Liver (tissue), 9 donors: ENCODE measurements at regions not wholly inside any gene's neighbourhood (a gene's known extent, or its start where the extent isn't known, plus 50 kb on each side); places are given as distances from the start of the nearest gene placed in this dataset. TPM values are rescaled to one million over a fixed set of nuclear protein-coding genes. Genes with fewer than 3 reads are reported as not detected.
A peak's percentile ranks its signal among the peaks of the same experiment; 100 is the strongest.

Experiments
- DNase-seq: peaks from one replicate; pipeline ENCODE4 v3.0.0-alpha.2; 2017; ENCODE audit warnings: low spot score
- H3K27ac ChIP-seq, 2 donors: one replicate each; pipeline ENCODE4 v1.7.0; 2013; ENCODE audit warnings: inconsistent platforms in 2 of 2, low read length in 2 of 2, control low read depth in 1 of 2, low read depth in 1 of 2, mild to moderate bottlenecking in 1 of 2
- H3K27me3 ChIP-seq, 4 donors: one replicate each; pipeline versions ENCODE4 v1.6.1 to v1.7.0; 2013; ENCODE audit warnings: low read length in 3 of 4, inconsistent platforms in 1 of 4, mild to moderate bottlenecking in 1 of 4, moderate library complexity in 1 of 4; ENCODE audit not compliant: control insufficient read depth in 4 of 4, insufficient read depth in 4 of 4
- H3K36me3 ChIP-seq, 4 donors: one replicate each; pipeline versions ENCODE4 v1.6.1 to v1.7.0; 2013; ENCODE audit warnings: low read length in 3 of 4, mild to moderate bottlenecking in 3 of 4, low read depth in 1 of 4, moderate library complexity in 1 of 4; ENCODE audit not compliant: control insufficient read depth in 4 of 4, insufficient read depth in 3 of 4
- H3K4me1 ChIP-seq, 4 donors: one replicate each; pipeline versions ENCODE4 v1.6.1 to v1.7.0; 2013; ENCODE audit warnings: low read length in 3 of 4, mild to moderate bottlenecking in 3 of 4, moderate library complexity in 1 of 4; ENCODE audit not compliant: control insufficient read depth in 4 of 4, insufficient read depth in 4 of 4
- H3K4me3 ChIP-seq, 3 donors: one replicate each; pipeline versions ENCODE4 v1.6.1 to v1.7.0; 2013; ENCODE audit warnings: low read length in 3 of 3, control low read depth in 1 of 3, low read depth in 1 of 3, mild to moderate bottlenecking in 1 of 3
- H3K9ac ChIP-seq, 2 donors: one replicate each; pipeline ENCODE4 v1.7.0; 2013; ENCODE audit warnings: low read length in 2 of 2, mild to moderate bottlenecking in 2 of 2, moderate library complexity in 2 of 2, control low read depth in 1 of 2, low read depth in 1 of 2
- H3K9me3 ChIP-seq, 4 donors: one replicate each; pipeline versions ENCODE4 v1.6.1 to v1.7.0; 2013; ENCODE audit warnings: low read length in 3 of 4; ENCODE audit not compliant: control insufficient read depth in 4 of 4
- ATF3 ChIP-seq: IDR thresholded peaks from 2 replicates; pipeline ENCODE4 v1.6.1; 2016; ENCODE audit warnings: antibody characterized with exemption
- CTCF ChIP-seq: fragments of 150-350 bp; IDR thresholded peaks from 2 replicates; pipeline ENCODE4 v1.5.1; 2017; ENCODE audit warnings: improper control_type of control experiment, low read depth, low read length; ENCODE audit not compliant: missing input control
- EGR1 ChIP-seq, 2 donors: IDR thresholded peaks; 2 replicates each; pipeline ENCODE4 v1.6.1; 2016 to 2018; ENCODE audit warnings: antibody characterized with exemption in 2 of 2, low read depth in 2 of 2
- FOXA1 ChIP-seq: IDR thresholded peaks from 2 replicates; pipeline ENCODE4 v1.6.1; 2016; ENCODE audit warnings: antibody characterized with exemption
- FOXA2 ChIP-seq: IDR thresholded peaks from 2 replicates; pipeline ENCODE4 v1.6.1; 2016; ENCODE audit warnings: antibody characterized with exemption
- GABPA ChIP-seq, 2 donors: IDR thresholded peaks in 1 of 2; conservative IDR thresholded peaks in 1 of 2; 2 replicates each; pipeline ENCODE4 v1.6.1; 2016; ENCODE audit warnings: antibody characterized with exemption in 2 of 2, mild to moderate bottlenecking in 1 of 2, moderate library complexity in 1 of 2
- HNF4A ChIP-seq, 2 donors: conservative IDR thresholded peaks; 2 replicates each; pipeline ENCODE4 v1.6.1; 2016; ENCODE audit warnings: antibody characterized with exemption in 2 of 2, mild to moderate bottlenecking in 2 of 2
- HNF4G ChIP-seq: IDR thresholded peaks from 2 replicates; pipeline ENCODE4 v1.6.1; 2016; ENCODE audit warnings: antibody characterized with exemption
- JUND ChIP-seq, 2 donors: IDR thresholded peaks; 2 replicates each; pipeline ENCODE4 v1.6.1; 2016; ENCODE audit warnings: antibody characterized with exemption in 2 of 2
- MAX ChIP-seq: IDR thresholded peaks from 2 replicates; pipeline ENCODE4 v1.6.1; 2016; ENCODE audit warnings: antibody characterized with exemption
- NR2F2 ChIP-seq: IDR thresholded peaks from 2 replicates; pipeline ENCODE4 v1.6.1; 2016; ENCODE audit warnings: antibody characterized with exemption
- RAD21 ChIP-seq, 2 donors: IDR thresholded peaks; 2 replicates each; pipeline ENCODE4 v1.6.1; 2016; ENCODE audit warnings: antibody characterized with exemption in 2 of 2, mild to moderate bottlenecking in 2 of 2
- REST ChIP-seq: IDR thresholded peaks from 2 replicates; pipeline ENCODE4 v1.6.1; 2016; ENCODE audit warnings: antibody characterized with exemption, mild to moderate bottlenecking
- RXRA ChIP-seq, 2 donors: IDR thresholded peaks; 2 replicates each; pipeline ENCODE4 v1.6.1; 2017 to 2018; ENCODE audit warnings: antibody characterized with exemption in 2 of 2, mild to moderate bottlenecking in 1 of 2
- SP1 ChIP-seq: IDR thresholded peaks from 2 replicates; pipeline ENCODE4 v1.6.1; 2018; ENCODE audit warnings: antibody characterized with exemption, mild to moderate bottlenecking
- TAF1 ChIP-seq: conservative IDR thresholded peaks from 2 replicates; pipeline ENCODE4 v1.6.1; 2016; ENCODE audit warnings: antibody characterized with exemption, mild to moderate bottlenecking
- YY1 ChIP-seq: IDR thresholded peaks from 2 replicates; pipeline ENCODE4 v1.6.1; 2016; ENCODE audit warnings: antibody characterized with exemption, mild to moderate bottlenecking
- ZBTB33 ChIP-seq: IDR thresholded peaks from 2 replicates; pipeline ENCODE4 v1.6.1; 2016; ENCODE audit warnings: antibody characterized with exemption
- WGBS: extraction: QIAGEN DNeasy Blood & Tissue Kit; methylation state at CpG from one replicate; pipeline ENCODE4 v1.1.7; 2013; 5-methylcytosine and 5-hydroxymethylcytosine counted together
- small RNA-seq: library from RNA; depleted of rRNA; stranded (forward); fragments of <200 nt; gene quantifications from one replicate; pipeline ENCODE3, GENCODE V24; 2014
- donor health status: healthy.
- donor health status: healthy.
- donor health status: healthy.
- donor health status: healthy.
- donor health status: healthy.

- no peak overlapping the region for H3K9ac ChIP-seq
- H3K4me1 ChIP-seq = peaks cover 10 to 40% (median 33%) of the 10 kb centered on the region in 4 donors
- H3K9me3 ChIP-seq = peaks cover 0 to 2% (median 0%) of the 10 kb centered on the region in 4 donors
- H3K36me3 ChIP-seq = no peaks in the 10 kb centered on the region
- H3K27me3 ChIP-seq = no peaks in the 10 kb centered on the region
- no peak overlapping the region for H3K4me3 ChIP-seq
- peak; percentile 81 for TF ChIP-seq ATF3
- TF ChIP-seq EGR1 (IDR thresholded peaks at IDR 0.05; ENCODE audit: low read depth in 2 of 2) = peak in 1 of 2 donors; percentile 22
- TF ChIP-seq NR2F2 = no peak
- peak; percentile 89 to 96 for TF ChIP-seq JUND (IDR thresholded peaks at IDR 0.05)
- TF ChIP-seq MAX = peak; percentile 87
- TF ChIP-seq TAF1 = no peak
- TF ChIP-seq CTCF = no peak
- peak; percentile 68 for TF ChIP-seq YY1
- TF ChIP-seq FOXA2 = peak; percentile 46
- peak; percentile 36 to 37 for TF ChIP-seq RAD21 (IDR thresholded peaks at IDR 0.05)
- TF ChIP-seq GABPA (IDR thresholded peaks at IDR 0.05 in 1 of 2, conservative IDR thresholded peaks at IDR 0.05 in 1 of 2) = peak in 1 of 2 donors; percentile 52
- peak; percentile 83 for TF ChIP-seq SP1
- TF ChIP-seq RXRA (IDR thresholded peaks at IDR 0.05) = peak; percentile 55 to 78
- TF ChIP-seq ZBTB33 = peak; percentile 44
- TF ChIP-seq REST = peak; percentile 69
- TF ChIP-seq HNF4A (conservative IDR thresholded peaks at IDR 0.05) = peak; percentile 73 to 88
- no peak for TF ChIP-seq FOXA1
- TF ChIP-seq HNF4G = no peak
- H3K27ac ChIP-seq = peak overlapping the region; percentile 74 to 84
- DNase-seq = no peak
- WGBS = 60% methylated on average over 7 of the region's 7 CpGs
These were observed 50.9 kb upstream of the FAM169A start for GRCh38 chr5:74916831-74917710.

Small RNA genes in the stretch of these regions (small RNA-seq; reads per million reads assigned to genes)
- gene AC116337.2 = not detected
